Stomach (tissue), 8 donors: ENCODE measurements at regions not wholly inside any gene's neighbourhood (a gene's known extent, or its start where the extent isn't known, plus 50 kb on each side); places are given as distances from the start of the nearest gene placed in this dataset.

ENCODE experiments used
- DNase-seq, 2 donors: peaks; one replicate each; pipeline versions ENCODE4 v3.0.0 to v3.0.0-alpha.2; 2013 to 2019
- H3K27ac ChIP-seq, 5 donors: fragments of 200-600 bp in 4 of 5; sonication (generic) in 4 of 5; one replicate each; pipeline ENCODE4 v1.5.1; 2013 to 2019; ENCODE audit warnings: mild to moderate bottlenecking in 1 of 5, moderate library complexity in 1 of 5
- H3K27me3 ChIP-seq, 3 donors: fragments of 200-600 bp; sonication (generic); one replicate each; pipeline ENCODE4 v1.5.1; 2017 to 2019; ENCODE audit warnings: mixed run types in 1 of 3
- H3K36me3 ChIP-seq, 4 donors: fragments of 200-600 bp; sonication (generic); 1 replicate in 3 of 4; 2 replicates in 1 of 4; pipeline ENCODE4 v1.5.1; 2016 to 2019
- H3K4me1 ChIP-seq, 4 donors: fragments of 200-600 bp; sonication (generic); one replicate each; pipeline ENCODE4 v1.5.1; 2016 to 2019
- H3K4me3 ChIP-seq, 4 donors: fragments of 200-600 bp; sonication (generic) in 3 of 4; one replicate each; pipeline ENCODE4 v1.5.1; 2016 to 2019; ENCODE audit warnings: mild to moderate bottlenecking in 1 of 4
- H3K9me3 ChIP-seq, 4 donors: fragments of 200-600 bp; sonication (generic); one replicate each; pipeline ENCODE4 v1.5.1; 2016 to 2019
- CTCF ChIP-seq, 7 experiments: fragments of 450-650 bp in 4 of 7; fragments of 200-600 bp in 3 of 7; sonication (generic) in 3 of 7; IDR thresholded peaks; one replicate each; pipeline ENCODE4 v1.5.1; 2016 to 2019; ENCODE audit warnings: antibody characterized with exemption in 7 of 7, control low read depth in 2 of 7, mild to moderate bottlenecking in 1 of 7
- EP300 ChIP-seq: sonication (generic); formaldehyde crosslinking; IDR thresholded peaks from one replicate; pipeline ENCODE4 v1.6.1; 2017; ENCODE audit warnings: antibody characterized with exemption
- POLR2A ChIP-seq, 4 donors: fragments of 450-650 bp; IDR thresholded peaks; one replicate each; pipeline ENCODE4 v1.6.1; 2016; ENCODE audit warnings: antibody characterized with exemption in 4 of 4, control low read depth in 2 of 4, mild to moderate bottlenecking in 1 of 4, moderate library complexity in 1 of 4
- POLR2AphosphoS5 ChIP-seq, 3 donors: sonication (generic); formaldehyde crosslinking; IDR thresholded peaks; one replicate each; pipeline ENCODE4 v1.6.1; 2016; ENCODE audit warnings: antibody characterized with exemption in 3 of 3
- WGBS, 5 donors: extraction: QIAGEN DNeasy Blood & Tissue Kit in 3 of 5; methylation state at CpG; one replicate each; pipeline versions ENCODE4 v1.1.5 to v1.1.7; 2013 to 2018; 5-methylcytosine and 5-hydroxymethylcytosine counted together
- intact Hi-C: fragments of 100-400 bp; cut with DNase I; formaldehyde crosslinking; loops from one replicate; pipeline ENCODE4 v1.15.1; 2023; ENCODE audit warnings: low total_unique reads
- donor health status: healthy with polysubstance abuse.
- donor health status: Bipolar disorder and iron deficiency.
- donor health status: healthy.

- no peaks in the 10 kb centered on the region for H3K27me3 ChIP-seq
- WGBS, 5 donors, result 57 to 78% (median 65%) methylated on average over 2 of the region's 2 CpGs
- no peaks in the 10 kb centered on the region for H3K36me3 ChIP-seq
- no peak for DNase-seq
- no peak overlapping the region for H3K27ac ChIP-seq
- H3K4me1 ChIP-seq, result no peaks in the 10 kb centered on the region
- intact Hi-C loops, result no loop called here
- no peaks in the 10 kb centered on the region for H3K9me3 ChIP-seq
- no peak overlapping the region for H3K4me3 ChIP-seq
- no peak for TF ChIP-seq CTCF (IDR thresholded peaks at IDR 0.05)
- TF ChIP-seq EP300, result no peak
- TF ChIP-seq POLR2AphosphoS5 (IDR thresholded peaks at IDR 0.05), result no peak
- no peak for TF ChIP-seq POLR2A (IDR thresholded peaks at IDR 0.05)
Measured at GRCh38 chr2:12839339-12839738, 122.6 kb downstream of the TRIB2 start.

GRCh38 chr2:12841021-12841420 is 124.3 kb downstream of the TRIB2 start:
- Histone ChIP-seq H3K27ac (no peak overlapping the region), H3K27me3 (no peaks in the 10 kb centered on the region), H3K9me3 (no peaks in the 10 kb centered on the region), H3K4me1 (peaks cover 0 to 4% (median 0%) of the 10 kb centered on the region in 4 donors), H3K36me3 (no peaks in the 10 kb centered on the region), H3K4me3 (no peak overlapping the region)
- intact Hi-C loops, result no loop called here
- 88 to 95% (median 92%) methylated on average over 5 of the region's 5 CpGs for WGBS, 5 donors
- TF ChIP-seq EP300 (no peak), POLR2AphosphoS5 (IDR thresholded peaks at IDR 0.05) (no peak), POLR2A (IDR thresholded peaks at IDR 0.05) (no peak), CTCF (IDR thresholded peaks at IDR 0.05) (no peak)
- no peak for DNase-seq

DNA sequence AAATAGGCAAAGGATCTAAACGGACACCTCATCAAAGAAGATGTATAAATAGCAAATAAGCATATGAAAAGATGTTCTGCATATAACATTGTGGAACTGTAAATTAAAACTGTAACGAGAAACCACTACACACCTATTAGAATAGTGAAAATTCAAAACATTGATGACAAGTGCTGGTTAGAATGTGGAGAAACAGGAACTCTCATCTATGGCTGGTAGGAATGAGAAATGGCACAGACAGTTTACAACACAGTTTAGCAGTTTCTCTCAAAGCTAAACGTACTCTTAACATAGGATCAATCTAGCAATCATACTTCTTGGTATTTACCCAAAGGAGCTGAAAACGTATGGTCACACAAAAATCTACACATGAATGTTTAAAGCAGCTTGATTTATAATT is 126.2 kb downstream of the TRIB2 start:
- peaks cover 0 to 4% (median 0%) of the 10 kb centered on the region in 4 donors for H3K4me1 ChIP-seq
- DNase-seq, result no peak
- H3K9me3 ChIP-seq, result no peaks in the 10 kb centered on the region
- H3K27ac ChIP-seq, result no peak overlapping the region
- TF ChIP-seq EP300, result no peak
- TF ChIP-seq POLR2A (IDR thresholded peaks at IDR 0.05), result no peak
- TF ChIP-seq POLR2AphosphoS5 (IDR thresholded peaks at IDR 0.05), result no peak
- TF ChIP-seq CTCF (IDR thresholded peaks at IDR 0.05), result no peak
- intact Hi-C loops, result no loop called here
- H3K4me3 ChIP-seq, result no peak overlapping the region
- WGBS, 5 donors, result 63 to 76% (median 69%) methylated on average over 4 of the region's 4 CpGs
- H3K36me3 ChIP-seq, result no peaks in the 10 kb centered on the region
- H3K27me3 ChIP-seq, result no peaks in the 10 kb centered on the region

DNA sequence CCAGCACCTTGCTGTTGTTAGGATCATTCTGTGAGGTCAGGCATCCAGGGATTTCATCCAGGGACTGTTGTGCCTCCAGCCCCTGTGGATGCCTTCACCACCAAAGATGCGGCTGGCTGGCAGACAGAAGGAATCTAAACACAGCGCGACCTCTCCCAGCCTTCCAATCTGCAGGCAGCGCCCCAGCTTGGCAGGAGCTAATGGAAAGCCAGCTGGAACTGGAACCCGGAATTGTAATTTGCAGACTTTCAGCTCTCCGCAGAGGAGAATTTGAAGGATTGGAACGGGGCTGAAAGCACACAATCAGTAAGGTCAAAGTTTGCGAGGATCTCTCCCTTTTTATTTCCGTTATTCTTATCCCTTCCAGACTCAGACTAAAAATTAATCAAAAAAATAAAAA is 127.8 kb downstream of the TRIB2 start:
- intact Hi-C loops, result no loop called here
- Histone ChIP-seq H3K27ac (no peak overlapping the region), H3K4me1 (peaks cover 0 to 4% (median 0%) of the 10 kb centered on the region in 4 donors), H3K27me3 (no peaks in the 10 kb centered on the region), H3K4me3 (no peak overlapping the region), H3K9me3 (no peaks in the 10 kb centered on the region), H3K36me3 (no peaks in the 10 kb centered on the region)
- WGBS, 5 donors, result 51 to 73% (median 66%) methylated on average over 9 of the region's 9 CpGs
- TF ChIP-seq POLR2AphosphoS5 (IDR thresholded peaks at IDR 0.05) (no peak), POLR2A (IDR thresholded peaks at IDR 0.05) (no peak), CTCF (IDR thresholded peaks at IDR 0.05) (no peak), EP300 (no peak)
- peak in 1 of 2 donors; percentile 51 for DNase-seq
